Activated CD4-positive, alpha-beta memory T cell treated with anti-CD3 and anti-CD28 coated beads, Interleukin-2, amount 10 ng/mL, durations not matched to agents 7 days and 5 days (primary cell): ENCODE measurements at regions not wholly inside any gene's neighbourhood (a gene's known extent, or its start where the extent isn't known, plus 50 kb on each side); places are given as distances from the start of the nearest gene placed in this dataset.
A peak's percentile ranks its signal among the peaks of the same experiment; 100 is the strongest.

Source experiments
- CTCF ChIA-PET: fragments of 350-600 bp; sonication (Branson Sonifier 250); formaldehyde crosslinking; loops from one replicate; lab custom pipeline; 2021; ENCODE audit warnings: antibody characterized with exemption, inconsistent platforms; lab: Charles Lee
- POLR2A ChIA-PET: fragments of 350-600 bp; sonication (Branson Sonifier 250); formaldehyde crosslinking; loops from one replicate; lab custom pipeline; 2021; ENCODE audit warnings: antibody characterized with exemption; lab: Charles Lee
- DNase-seq: peaks from one replicate; pipeline ENCODE4 v3.0.0-alpha.2; 2020
- H3K27ac Mint-ChIP-seq: one replicate; pipeline ENCODE4 v1.8.0; 2021; ENCODE audit warnings: mild to moderate bottlenecking, mixed read lengths
- H3K27me3 Mint-ChIP-seq: one replicate; pipeline ENCODE4 v1.8.0; 2021; ENCODE audit warnings: mixed read lengths
- H3K36me3 Mint-ChIP-seq: one replicate; pipeline ENCODE4 v1.8.0; 2021; ENCODE audit warnings: low read depth, mixed read lengths
- H3K4me1 Mint-ChIP-seq: one replicate; pipeline ENCODE4 v1.8.0; 2021; ENCODE audit warnings: mixed read lengths
- H3K4me3 Mint-ChIP-seq: one replicate; pipeline ENCODE4 v1.8.0; 2021; ENCODE audit warnings: mild to moderate bottlenecking, mixed read lengths
- H3K9me3 Mint-ChIP-seq: one replicate; pipeline ENCODE4 v1.8.0; 2021; ENCODE audit warnings: mixed read lengths

GRCh38 chr11:64448599-64449380, 89.8 kb downstream of the RPS6KA4 start:
- CTCF ChIA-PET: interaction anchor here (0.6 to 3.1 kb wide), 33 partner anchors 9 to 240 kb away, joined by 3 to 20 read pairs (median 4); partner anchors contain the start of gene RPS6KA4

GRCh38 chr11:64449381-64450167, 90.6 kb downstream of the RPS6KA4 start:
- peak overlapping the region; percentile 35 for H3K4me3 Mint-ChIP-seq
- H3K27ac Mint-ChIP-seq: no peak overlapping the region
- H3K9me3 Mint-ChIP-seq: no peaks in the 10 kb centered on the region
- peaks cover 17% of the 10 kb centered on the region for H3K4me1 Mint-ChIP-seq
- peaks cover 20% of the 10 kb centered on the region for H3K27me3 Mint-ChIP-seq
- DNase-seq: peak; percentile 72
- ChIA-PET CTCF (interaction anchor here (0.6 to 3.1 kb wide), 36 partner anchors 9 to 361 kb away, joined by 3 to 20 read pairs (median 4); partner anchors contain the start of genes MEN1, PRDX5 and RPS6KA4), POLR2A (interaction anchor here (0.6 to 1.4 kb wide), 2 partner anchors 107 to 217 kb away, joined by 3 to 5 read pairs; no protein-coding TSS in a partner anchor)
- no peaks in the 10 kb centered on the region for H3K36me3 Mint-ChIP-seq

More at GRCh38 chr11:64448599-64449380, 89.8 kb downstream of the RPS6KA4 start:
- H3K27me3 Mint-ChIP-seq: peaks cover 20% of the 10 kb centered on the region
- peak overlapping the region; percentile 58 for H3K4me3 Mint-ChIP-seq
- peaks cover 17% of the 10 kb centered on the region for H3K4me1 Mint-ChIP-seq
- no peak overlapping the region for H3K27ac Mint-ChIP-seq
- POLR2A ChIA-PET: interaction anchor here (0.6 to 1.4 kb wide), 2 partner anchors 106 to 217 kb away, joined by 3 to 5 read pairs; no protein-coding TSS in a partner anchor
- no peaks in the 10 kb centered on the region for H3K36me3 Mint-ChIP-seq
- no peaks in the 10 kb centered on the region for H3K9me3 Mint-ChIP-seq
- DNase-seq: peak; percentile 74

- Mint-ChIP-seq H3K9me3 (no peaks in the 10 kb centered on the region), H3K36me3 (no peaks in the 10 kb centered on the region), H3K4me3 (no peak overlapping the region), H3K4me1 (peaks cover 17% of the 10 kb centered on the region), H3K27me3 (peaks cover 20% of the 10 kb centered on the region), H3K27ac (no peak overlapping the region)
- ChIA-PET CTCF (interaction anchor here (0.6 to 3.1 kb wide), 26 partner anchors 8 to 360 kb away, joined by 3 to 20 read pairs (median 4); partner anchors contain the start of genes MEN1, PRDX5 and RPS6KA4), POLR2A (no interaction called here)
- DNase-seq: no peak
Measured at GRCh38 chr11:64450168-64450560, 91.2 kb downstream of the RPS6KA4 start.

GRCh38 chr11:64451856-64452255, 92.9 kb downstream of the RPS6KA4 start:
- Mint-ChIP-seq H3K4me3 (no peak overlapping the region), H3K27me3 (peaks cover 17% of the 10 kb centered on the region), H3K27ac (no peak overlapping the region), H3K9me3 (no peaks in the 10 kb centered on the region), H3K36me3 (no peaks in the 10 kb centered on the region), H3K4me1 (peaks cover 17% of the 10 kb centered on the region)
- CTCF ChIA-PET: interaction anchor here (3.1 kb wide), 1 partner anchor 61 kb away, joined by 13 read pairs; no protein-coding TSS in a partner anchor
- no peak for DNase-seq
- POLR2A ChIA-PET: no interaction called here

- ChIA-PET POLR2A (no interaction called here), CTCF (no interaction called here)
- no peak for DNase-seq
- H3K36me3 Mint-ChIP-seq: no peaks in the 10 kb centered on the region
- no peak overlapping the region for H3K4me3 Mint-ChIP-seq
- H3K27me3 Mint-ChIP-seq: peaks cover 6% of the 10 kb centered on the region
- H3K4me1 Mint-ChIP-seq: peaks cover 11% of the 10 kb centered on the region
- H3K9me3 Mint-ChIP-seq: no peaks in the 10 kb centered on the region
- no peak overlapping the region for H3K27ac Mint-ChIP-seq
Measured at GRCh38 chr11:64453466-64453865, 94.5 kb downstream of the RPS6KA4 start.

GRCh38 chr11:64455456-64456261, 96.7 kb downstream of the RPS6KA4 start:
- no peaks in the 10 kb centered on the region for H3K36me3 Mint-ChIP-seq
- POLR2A ChIA-PET: no interaction called here

GRCh38 chr11:64456509-64457320, 97.8 kb downstream of the RPS6KA4 start:
- Mint-ChIP-seq H3K27ac (no peak overlapping the region), H3K36me3 (no peaks in the 10 kb centered on the region), H3K27me3 (peaks cover 4% of the 10 kb centered on the region), H3K9me3 (no peaks in the 10 kb centered on the region), H3K4me3 (no peak overlapping the region), H3K4me1 (no peaks in the 10 kb centered on the region)
- POLR2A ChIA-PET: no interaction called here
- no peak for DNase-seq
- CTCF ChIA-PET: interaction anchor here (3.5 kb wide), 1 partner anchor 7 kb away, joined by 20 read pairs; no protein-coding TSS in a partner anchor

More at GRCh38 chr11:64455456-64456261, 96.7 kb downstream of the RPS6KA4 start:
- no peak for DNase-seq
- Mint-ChIP-seq H3K4me1 (no peaks in the 10 kb centered on the region), H3K27ac (no peak overlapping the region), H3K4me3 (no peak overlapping the region), H3K9me3 (no peaks in the 10 kb centered on the region), H3K27me3 (peaks cover 4% of the 10 kb centered on the region)
- CTCF ChIA-PET: no interaction called here

- POLR2A ChIA-PET: no interaction called here
- no peak for DNase-seq
- Mint-ChIP-seq H3K27ac (no peak overlapping the region), H3K4me1 (no peaks in the 10 kb centered on the region), H3K9me3 (no peaks in the 10 kb centered on the region), H3K4me3 (no peak overlapping the region), H3K27me3 (peaks cover 4% of the 10 kb centered on the region), H3K36me3 (no peaks in the 10 kb centered on the region)
- CTCF ChIA-PET: interaction anchor here (0.6 to 3.5 kb wide), 2 partner anchors 8 to 23 kb away, joined by 3 to 20 read pairs; no protein-coding TSS in a partner anchor
Measured at GRCh38 chr11:64457416-64458010, 98.2 kb upstream of the SLC22A11 start.

GRCh38 chr11:64458997-64459396, 96.7 kb upstream of the SLC22A11 start:
- no peaks in the 10 kb centered on the region for H3K36me3 Mint-ChIP-seq
- CTCF ChIA-PET: interaction anchor here (3.5 kb wide), 1 partner anchor 10 kb away, joined by 20 read pairs; no protein-coding TSS in a partner anchor
- DNase-seq: no peak
- H3K4me1 Mint-ChIP-seq: no peaks in the 10 kb centered on the region
- no peak overlapping the region for H3K4me3 Mint-ChIP-seq
- no peaks in the 10 kb centered on the region for H3K9me3 Mint-ChIP-seq
- H3K27me3 Mint-ChIP-seq: peaks cover 4% of the 10 kb centered on the region
- POLR2A ChIA-PET: no interaction called here
- H3K27ac Mint-ChIP-seq: no peak overlapping the region

- ChIA-PET CTCF (interaction anchor here (3.5 kb wide), 1 partner anchor 10 kb away, joined by 20 read pairs; no protein-coding TSS in a partner anchor), POLR2A (no interaction called here)
Measured at GRCh38 chr11:64459609-64460008, 96.1 kb upstream of the SLC22A11 start.

GRCh38 chr11:64461081-64461480, 94.7 kb upstream of the SLC22A11 start:
- H3K27me3 Mint-ChIP-seq: peaks cover 4% of the 10 kb centered on the region
- H3K4me3 Mint-ChIP-seq: no peak overlapping the region
- ChIA-PET POLR2A (no interaction called here), CTCF (no interaction called here)
- H3K36me3 Mint-ChIP-seq: no peaks in the 10 kb centered on the region
- no peak for DNase-seq
- no peaks in the 10 kb centered on the region for H3K4me1 Mint-ChIP-seq
- H3K9me3 Mint-ChIP-seq: no peaks in the 10 kb centered on the region
- no peak overlapping the region for H3K27ac Mint-ChIP-seq

More at GRCh38 chr11:64459609-64460008, 96.1 kb upstream of the SLC22A11 start:
- H3K27me3 Mint-ChIP-seq: peaks cover 4% of the 10 kb centered on the region
- no peak for DNase-seq
- no peaks in the 10 kb centered on the region for H3K36me3 Mint-ChIP-seq
- no peaks in the 10 kb centered on the region for H3K9me3 Mint-ChIP-seq
- H3K4me3 Mint-ChIP-seq: no peak overlapping the region
- no peaks in the 10 kb centered on the region for H3K4me1 Mint-ChIP-seq
- H3K27ac Mint-ChIP-seq: no peak overlapping the region
